ENCODE measurements at regions not wholly inside any gene's neighbourhood (a gene's known extent, or its start where the extent isn't known, plus 50 kb on each side); places are given as distances from the start of the nearest gene placed in this dataset.
"Not testable (repeated sequence)": the region's sequence is repeated elsewhere in the genome, so short reads cannot be mapped to it uniquely, and the experiment has no call there.

DNA sequence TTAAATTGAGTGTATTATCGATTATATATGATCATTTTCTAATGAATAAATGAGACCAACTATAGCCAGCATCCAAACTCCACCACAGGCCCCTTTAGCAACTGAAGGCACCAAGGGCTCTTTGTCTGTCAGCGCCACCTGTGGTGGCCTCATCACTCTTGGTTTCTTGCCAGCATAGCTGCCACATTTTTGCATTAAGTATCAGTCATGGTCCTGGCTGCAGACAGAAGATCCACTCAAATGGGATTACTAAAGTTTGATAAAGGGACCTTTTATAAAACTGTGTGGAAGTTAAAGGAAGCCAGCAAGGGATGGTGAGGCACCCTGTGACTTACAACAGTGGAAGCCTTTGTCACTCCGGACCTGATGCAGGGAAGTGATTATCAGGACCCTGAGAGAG, 162.9 kb downstream of the C6orf118 start:
- H3K27me3 ChIP-seq = no peaks in the 10 kb centered on the region
- H3K9me3 ChIP-seq = peaks cover 0 to 6% (median 0%) of the 10 kb centered on the region in 4 donors
- no peak overlapping the region for H3K4me3 ChIP-seq
- DNase-seq (ENCODE audit: low spot score in 2 of 2) = no peak
- H3K36me3 ChIP-seq = no peaks in the 10 kb centered on the region
- TF ChIP-seq POLR2A (IDR thresholded peaks at IDR 0.05) (no peak), EP300 (IDR thresholded peaks at IDR 0.05) (no peak)
- TF ChIP-seq, protein P1, sequence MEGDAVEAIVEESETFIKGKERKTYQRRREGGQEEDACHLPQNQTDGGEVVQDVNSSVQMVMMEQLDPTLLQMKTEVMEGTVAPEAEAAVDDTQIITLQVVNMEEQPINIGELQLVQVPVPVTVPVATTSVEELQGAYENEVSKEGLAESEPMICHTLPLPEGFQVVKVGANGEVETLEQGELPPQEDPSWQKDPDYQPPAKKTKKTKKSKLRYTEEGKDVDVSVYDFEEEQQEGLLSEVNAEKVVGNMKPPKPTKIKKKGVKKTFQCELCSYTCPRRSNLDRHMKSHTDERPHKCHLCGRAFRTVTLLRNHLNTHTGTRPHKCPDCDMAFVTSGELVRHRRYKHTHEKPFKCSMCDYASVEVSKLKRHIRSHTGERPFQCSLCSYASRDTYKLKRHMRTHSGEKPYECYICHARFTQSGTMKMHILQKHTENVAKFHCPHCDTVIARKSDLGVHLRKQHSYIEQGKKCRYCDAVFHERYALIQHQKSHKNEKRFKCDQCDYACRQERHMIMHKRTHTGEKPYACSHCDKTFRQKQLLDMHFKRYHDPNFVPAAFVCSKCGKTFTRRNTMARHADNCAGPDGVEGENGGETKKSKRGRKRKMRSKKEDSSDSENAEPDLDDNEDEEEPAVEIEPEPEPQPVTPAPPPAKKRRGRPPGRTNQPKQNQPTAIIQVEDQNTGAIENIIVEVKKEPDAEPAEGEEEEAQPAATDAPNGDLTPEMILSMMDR (IDR thresholded peaks at IDR 0.05) = no peak
- WGBS, 2 donors = 57 to 58% methylated on average over 3 of the region's 3 CpGs
- no peaks in the 10 kb centered on the region for H3K4me1 ChIP-seq
- no peak overlapping the region for H3K27ac ChIP-seq

DNA sequence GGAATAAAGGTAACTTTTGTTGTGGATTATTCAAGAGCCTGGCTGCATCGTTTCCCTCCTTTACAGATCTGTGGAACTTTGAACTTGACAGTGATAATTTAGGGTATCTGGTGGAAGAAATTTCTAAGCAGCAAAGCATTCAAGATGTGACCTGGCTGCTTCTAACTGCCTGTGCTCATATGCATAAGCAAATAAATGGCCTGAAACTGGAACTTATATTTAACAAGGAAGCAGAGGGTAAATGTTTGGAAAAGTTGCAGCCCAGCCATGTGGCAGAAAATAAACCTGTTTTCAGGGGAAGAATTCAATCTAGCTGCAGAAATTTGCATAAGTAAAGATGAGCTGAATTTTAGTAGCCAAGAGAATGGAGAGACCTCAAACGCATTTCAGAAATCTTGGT, 173.5 kb downstream of the C6orf118 start:
- TF ChIP-seq EP300 (IDR thresholded peaks at IDR 0.05) (no peak), POLR2A (IDR thresholded peaks at IDR 0.05) (no peak)
- TF ChIP-seq, protein P1 (IDR thresholded peaks at IDR 0.05) = no peak
- Histone ChIP-seq H3K27me3 (no peaks in the 10 kb centered on the region), H3K27ac (no peak overlapping the region), H3K9me3 (peaks cover 0 to 23% (median 1%) of the 10 kb centered on the region in 4 donors), H3K36me3 (no peaks in the 10 kb centered on the region), H3K4me1 (no peaks in the 10 kb centered on the region), H3K4me3 (no peak overlapping the region)
- 84 to 89% methylated on average over 2 of the region's 2 CpGs for WGBS, 2 donors
- DNase-seq (ENCODE audit: low spot score in 2 of 2) = no peak

DNA sequence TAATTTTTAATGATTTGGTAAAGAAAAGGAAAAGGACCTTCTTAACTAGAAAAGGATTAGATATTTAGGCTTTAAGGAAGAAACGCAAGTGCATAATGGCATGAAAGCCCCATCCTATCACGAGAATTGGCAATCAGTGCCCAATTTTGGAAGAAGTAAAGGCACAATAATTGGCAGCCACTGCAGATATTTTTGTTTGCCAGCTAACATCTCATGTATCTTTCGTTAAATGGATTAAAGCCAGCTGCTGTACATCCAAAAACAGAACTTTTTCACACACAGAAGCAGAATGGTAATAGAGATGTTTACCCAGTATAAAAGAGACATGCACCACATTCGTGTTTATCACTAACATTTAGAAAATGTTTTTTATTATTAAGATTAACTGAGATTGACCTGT, 180.3 kb downstream of the C6orf118 start:
- no peak for DNase-seq (ENCODE audit: low spot score in 2 of 2)
- Histone ChIP-seq H3K27me3 (no peaks in the 10 kb centered on the region), H3K36me3 (no peaks in the 10 kb centered on the region), H3K9me3 (no peaks in the 10 kb centered on the region), H3K4me1 (no peaks in the 10 kb centered on the region), H3K27ac (no peak overlapping the region), H3K4me3 (no peak overlapping the region)
- TF ChIP-seq POLR2A (IDR thresholded peaks at IDR 0.05) = no peak
- no peak for TF ChIP-seq EP300 (IDR thresholded peaks at IDR 0.05)
- TF ChIP-seq, protein P1 (IDR thresholded peaks at IDR 0.05) = no peak
- WGBS, 2 donors = 44 to 51% methylated on average over 4 of the region's 4 CpGs

DNA sequence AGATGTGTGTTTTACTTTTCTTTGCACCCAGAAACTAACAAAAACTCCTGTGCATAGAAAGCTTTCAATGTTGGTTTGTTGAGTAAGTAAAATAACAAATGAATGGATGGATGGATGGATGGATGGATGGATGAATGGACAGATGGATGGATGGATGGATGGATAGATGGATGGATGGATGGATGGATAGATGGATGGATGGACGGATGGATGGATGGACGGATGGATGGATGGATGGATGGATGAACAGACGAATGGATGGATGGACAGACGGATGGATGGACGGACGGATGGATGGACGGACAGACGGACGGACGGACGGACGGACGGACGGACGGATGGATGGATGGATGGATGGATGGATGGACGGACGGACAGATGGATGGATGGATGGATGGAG, 181.7 kb downstream of the C6orf118 start:
- not testable (repeated sequence) for H3K27me3 ChIP-seq; H3K4me3 ChIP-seq; H3K9me3 ChIP-seq; H3K27ac ChIP-seq; H3K4me1 ChIP-seq; H3K36me3 ChIP-seq; DNase-seq (ENCODE audit: low spot score in 2 of 2)
- WGBS, 2 donors = 83 to 86% methylated on average over 17 of the region's 17 CpGs

DNA sequence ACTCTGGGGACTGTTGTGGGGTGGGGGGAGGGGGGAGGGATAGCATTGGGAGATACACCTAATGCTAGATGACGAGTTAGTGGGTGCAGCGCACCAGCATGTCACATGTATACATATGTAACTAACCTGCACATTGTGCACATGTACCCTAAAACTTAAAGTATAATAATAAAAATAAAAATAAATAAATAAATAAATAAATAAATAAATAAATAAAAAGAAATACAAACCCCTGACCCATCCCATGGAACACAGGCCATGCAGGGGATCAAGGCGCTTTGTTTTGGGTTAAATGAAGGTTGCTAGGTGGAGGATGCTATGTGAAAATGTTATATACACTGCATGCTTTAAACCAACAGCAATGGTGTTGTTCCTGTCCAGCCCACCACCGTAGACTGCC, 184.7 kb downstream of the C6orf118 start:
- not testable (repeated sequence) for H3K4me1 ChIP-seq; DNase-seq (ENCODE audit: low spot score in 2 of 2); H3K27me3 ChIP-seq; H3K27ac ChIP-seq; H3K36me3 ChIP-seq; H3K9me3 ChIP-seq; H3K4me3 ChIP-seq
- 96 to 98% methylated on average over 4 of the region's 4 CpGs for WGBS, 2 donors

DNA sequence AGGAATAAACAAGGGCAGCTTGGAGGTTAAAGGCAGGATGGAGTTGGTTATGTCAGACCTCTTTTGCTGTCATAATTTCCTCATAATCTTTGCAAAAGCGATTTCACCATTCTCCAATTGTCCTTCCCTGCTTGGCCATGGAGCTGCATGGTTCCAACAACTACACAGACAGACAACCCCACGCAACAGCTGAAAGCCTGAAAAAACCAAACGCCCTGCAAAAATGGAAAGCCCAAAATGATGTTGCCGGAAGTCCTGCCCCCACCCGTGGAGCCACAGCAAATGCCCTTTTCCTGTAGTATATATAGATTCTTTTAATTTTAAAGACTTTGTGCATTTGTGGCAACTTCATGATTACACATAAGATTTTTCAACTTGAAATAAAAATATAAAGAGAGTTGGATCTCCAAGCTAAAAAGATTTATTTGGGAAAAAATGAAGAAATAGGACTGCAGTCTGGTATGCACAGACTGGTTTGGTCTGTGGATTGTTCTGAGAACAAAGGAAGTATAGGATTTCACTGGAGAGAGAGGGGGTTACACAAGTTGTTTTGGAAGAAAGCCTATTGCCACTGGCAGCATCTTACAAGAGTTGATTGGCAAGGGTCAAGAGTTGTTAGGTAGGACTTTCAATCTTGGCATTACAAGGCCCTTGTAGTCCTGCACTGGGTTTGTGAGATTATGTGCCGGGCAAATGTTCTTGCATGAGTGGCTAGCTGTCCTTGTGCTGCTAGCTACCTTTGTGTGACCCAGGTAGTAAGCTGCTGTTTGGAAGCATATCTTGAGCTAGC, 190.0 kb downstream of the C6orf118 start:
- TF ChIP-seq, protein P1 (IDR thresholded peaks at IDR 0.05) = no peak
- TF ChIP-seq POLR2A (IDR thresholded peaks at IDR 0.05) (no peak), EP300 (IDR thresholded peaks at IDR 0.05) (no peak)
- no peak overlapping the region for H3K27ac ChIP-seq
- H3K36me3 ChIP-seq = no peaks in the 10 kb centered on the region
- H3K4me1 ChIP-seq = no peaks in the 10 kb centered on the region
- H3K4me3 ChIP-seq = no peak overlapping the region
- H3K9me3 ChIP-seq = peaks cover 0 to 11% (median 0%) of the 10 kb centered on the region in 4 donors
- WGBS, 2 donors = 65% methylated on average over 6 of the region's 6 CpGs
- DNase-seq (ENCODE audit: low spot score in 2 of 2) = no peak
- H3K27me3 ChIP-seq = no peaks in the 10 kb centered on the region

Data from tibial nerve (tissue), 4 donors.